IMR-90 (cell line): ENCODE measurements at regions not wholly inside any gene's neighbourhood (a gene's known extent, or its start where the extent isn't known, plus 50 kb on each side); places are given as distances from the start of the nearest gene placed in this dataset.

Experiments
- ATAC-seq: fragments of 200-7000 bp; cut with Tn5 transposase; 2 replicates; pipeline ENCODE4 v1.9.1; 2020; ENCODE audit warnings: low read depth, mild to moderate bottlenecking, moderate library complexity
- BruUV-seq: library from RNA; stranded (reverse); fragments of 400-500 nt; replicated peaks from 2 replicates; lab custom pipeline; 2021; lab: Mats Ljungman, UMichigan
- CTCF ChIA-PET: fragments of 300-600 bp; formaldehyde crosslinking; extraction: SDS; loops from one replicate; lab custom pipeline; 2021; ENCODE audit warnings: antibody characterized with exemption; lab: Yijun Ruan, JAX
- POLR2A ChIA-PET: fragments of 300-600 bp; sonication (Branson Sonifier 250); formaldehyde crosslinking; loops from one replicate; lab custom pipeline; 2022; ENCODE audit warnings: antibody characterized with exemption; ENCODE audit not compliant: unreplicated experiment; lab: Charles Lee
- DNase-seq: peaks from one replicate; pipeline ENCODE4 v3.0.0; 2013
- H2AFZ ChIP-seq: replicated peaks from 2 replicates; pipeline ENCODE3; 2013; ENCODE audit warnings: low read length, mild to moderate bottlenecking; ENCODE audit not compliant: poor library complexity
- H2AK5ac ChIP-seq: 2 replicates; pipeline ENCODE4 v1.6.1; 2013; ENCODE audit warnings: low read depth, low read length, inconsistent platforms
- H2AK9ac ChIP-seq: replicated peaks from 2 replicates; pipeline ENCODE3; 2013; ENCODE audit warnings: mild to moderate bottlenecking, low read depth, low read length, moderate library complexity; ENCODE audit not compliant: poor library complexity
- H2BK120ac ChIP-seq: 2 replicates; pipeline ENCODE4 v1.6.1; 2013; ENCODE audit warnings: low read depth, low read length, inconsistent platforms
- H2BK15ac ChIP-seq: 3 replicates; pipeline ENCODE4 v1.6.1; 2013; ENCODE audit warnings: low read depth, low read length, inconsistent platforms
- H2BK20ac ChIP-seq: 2 replicates; pipeline ENCODE4 v1.6.1; 2013; ENCODE audit warnings: low read depth, mild to moderate bottlenecking, inconsistent platforms, low read length, moderate library complexity
- H2BK5ac ChIP-seq: 2 replicates; pipeline ENCODE4 v1.6.1; 2013; ENCODE audit warnings: mild to moderate bottlenecking, low read depth, low read length, inconsistent platforms; ENCODE audit not compliant: poor library complexity, severe bottlenecking
- H3K14ac ChIP-seq: replicated peaks from 2 replicates; pipeline ENCODE4 v1.6.1; 2013; ENCODE audit warnings: low read depth, low read length, inconsistent platforms
- H3K18ac ChIP-seq: 2 replicates; pipeline ENCODE4 v1.6.1; 2013; ENCODE audit warnings: low read depth, low read length, control low read depth
- H3K23ac ChIP-seq: 2 replicates; pipeline ENCODE4 v1.6.1; 2013; ENCODE audit warnings: low read depth, low read length, inconsistent platforms
- H3K27ac ChIP-seq: 2 replicates; pipeline ENCODE4 v1.5.1; 2013; ENCODE audit warnings: mild to moderate bottlenecking, control low read depth, low read length; ENCODE audit not compliant: insufficient read depth
- H3K27me3 ChIP-seq: 2 replicates; pipeline ENCODE4 v1.6.1; 2013; ENCODE audit warnings: low read length; ENCODE audit not compliant: control insufficient read depth, insufficient read depth
- H3K36me3 ChIP-seq: 2 replicates; pipeline ENCODE4 v1.6.1; 2013; ENCODE audit warnings: low read length, mixed read lengths; ENCODE audit not compliant: control insufficient read depth, insufficient read depth
- H3K4ac ChIP-seq: 2 replicates; pipeline ENCODE4 v1.6.1; 2013; ENCODE audit warnings: low read depth, low read length, inconsistent platforms
- H3K4me1 ChIP-seq: 2 replicates; pipeline ENCODE4 v1.6.1; 2013; ENCODE audit warnings: low read length, mixed read lengths; ENCODE audit not compliant: control insufficient read depth, insufficient read depth
- H3K4me2 ChIP-seq: 2 replicates; pipeline ENCODE4 v1.6.1; 2013; ENCODE audit warnings: low read depth, mild to moderate bottlenecking, control low read depth, low read length, moderate library complexity
- H3K4me3 ChIP-seq: 2 replicates; pipeline ENCODE4 v1.5.1; 2013; ENCODE audit warnings: low read depth, mild to moderate bottlenecking, control low read depth, low read length, moderate library complexity; ENCODE audit not compliant: insufficient read depth
- H3K56ac ChIP-seq: 2 replicates; pipeline ENCODE4 v1.6.1; 2013; ENCODE audit warnings: low read length, inconsistent platforms; ENCODE audit not compliant: insufficient read depth; ENCODE audit errors: extremely low read depth
- H3K79me1 ChIP-seq, 2 experiments: 2 replicates each; pipeline ENCODE4 v1.6.1; 2013; ENCODE audit warnings: low read length in 2 of 2, inconsistent platforms in 1 of 2, low read depth in 1 of 2
- H3K9ac ChIP-seq: 2 replicates; pipeline ENCODE4 v1.6.1; 2013; ENCODE audit warnings: low read depth, low read length, control low read depth
- H3K9me1 ChIP-seq: 2 replicates; pipeline ENCODE4 v1.6.1; 2013; ENCODE audit warnings: low read length, inconsistent platforms; ENCODE audit not compliant: insufficient read depth
- H3K9me3 ChIP-seq: 2 replicates; pipeline ENCODE4 v1.6.1; 2013; ENCODE audit warnings: low read length; ENCODE audit not compliant: control insufficient read depth, insufficient read depth
- H4K20me1 ChIP-seq: 2 replicates; pipeline ENCODE4 v1.6.1; 2013; ENCODE audit warnings: low read length, inconsistent platforms; ENCODE audit not compliant: insufficient read depth
- H4K5ac ChIP-seq: 2 replicates; pipeline ENCODE4 v1.6.1; 2013; ENCODE audit warnings: mild to moderate bottlenecking, low read depth, low read length, control low read depth
- H4K8ac ChIP-seq, 2 experiments: 2 replicates each; pipeline ENCODE4 v1.6.1; 2013; ENCODE audit warnings: low read depth in 2 of 2, low read length in 2 of 2, control low read depth in 1 of 2, inconsistent platforms in 1 of 2
- H4K91ac ChIP-seq: 2 replicates; pipeline ENCODE4 v1.6.1; 2013; ENCODE audit warnings: low read depth, low read length, inconsistent platforms; ENCODE audit not compliant: insufficient read depth
- CEBPB ChIP-seq: IDR thresholded peaks from 2 replicates; pipeline ENCODE4 v1.6.1; 2012; ENCODE audit warnings: low read depth, low read length, improper control_type of control experiment
- FOS ChIP-seq: fragments of 150-350 bp; IDR thresholded peaks from 2 replicates; pipeline ENCODE4 v1.6.1; 2016; ENCODE audit warnings: low read depth, low read length
- RFX5 ChIP-seq: IDR thresholded peaks from 2 replicates; pipeline ENCODE4 v1.8.0; 2012; ENCODE audit warnings: low read depth, mild to moderate bottlenecking, low read length, moderate library complexity
- WGBS, 2 experiments: methylation state at CpG; one replicate each; pipeline versions ENCODE4 v1.1.5 to v1.1.7; 2013; ENCODE audit warnings: missing lambda C conversion rate in 2 of 2; ENCODE audit not compliant: insufficient read length in 1 of 2; ENCODE audit errors: extremely low coverage in 2 of 2; 5-methylcytosine and 5-hydroxymethylcytosine counted together
- dilution Hi-C: fragments of 300-500 bp; cut with HindIII; formaldehyde crosslinking; loops from one replicate; pipeline ENCODE4 v1.14.3; 2018; ENCODE audit warnings: low sequenced_read_pairs; ENCODE audit not compliant: unreplicated experiment
- in situ Hi-C: fragments of 300-500 bp; cut with MboI; formaldehyde crosslinking; loops from 3 replicates; pipeline ENCODE4 v1.14.3; 2019; ENCODE audit warnings: low sequenced_read_pairs, inconsistent platforms, mixed read lengths
- intact Hi-C: fragments of 100-400 bp; cut with micrococcal nuclease; formaldehyde crosslinking; loops from 2 replicates; pipeline ENCODE4 v1.10.0; 2022

DNA sequence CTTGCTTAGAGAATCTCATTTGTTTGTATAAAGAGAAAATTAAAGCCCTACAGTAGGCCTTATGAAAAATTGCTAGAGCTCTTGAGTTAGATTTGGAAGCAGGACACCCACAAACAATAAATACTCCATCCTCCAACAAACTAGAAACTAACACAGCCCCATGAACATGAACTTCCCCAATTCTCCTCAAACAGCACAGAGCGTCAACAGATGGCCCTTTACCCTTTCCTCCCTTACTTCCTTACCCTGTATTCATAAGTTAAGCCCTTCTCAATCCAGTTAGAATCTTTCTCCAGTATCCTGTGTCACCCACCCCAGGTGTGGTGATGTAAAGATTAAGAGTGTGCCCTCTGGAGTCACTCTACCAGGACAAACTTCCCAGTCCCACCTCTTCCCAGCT, 113.7 kb downstream of the UNC5CL start:
- ChIA-PET POLR2A (no interaction called here), CTCF (no interaction called here)
- H2BK15ac ChIP-seq = no peak overlapping the region
- no peak overlapping the region for H3K4me2 ChIP-seq
- WGBS, 2 experiments = no CpG with 5 or more reads among the region's 1 CpG
- H3K4ac ChIP-seq = no peak overlapping the region
- no peaks in the 10 kb centered on the region for H4K20me1 ChIP-seq
- in situ Hi-C loops = no loop called here
- H3K4me1 ChIP-seq = no peaks in the 10 kb centered on the region; the same call in 1 of the 2 replicates
- no TSS peak for BruUV-seq
- no peak overlapping the region for H4K8ac ChIP-seq
- H2BK20ac ChIP-seq = no peak overlapping the region
- no peaks in the 10 kb centered on the region for H3K36me3 ChIP-seq
- dilution Hi-C loops = no loop called here
- peaks cover 30% of the 10 kb centered on the region for H3K27me3 ChIP-seq
- H2BK5ac ChIP-seq = no peak overlapping the region
- no peak overlapping the region for H2BK120ac ChIP-seq
- no peak overlapping the region for H2AFZ ChIP-seq
- no peak overlapping the region for H3K9ac ChIP-seq
- no peaks in the 10 kb centered on the region for H3K9me3 ChIP-seq
- no peak for TF ChIP-seq FOS
- TF ChIP-seq CEBPB = no peak
- TF ChIP-seq RFX5 = no peak
- H3K27ac ChIP-seq = no peak overlapping the region
- ATAC-seq = no peak
- no peak for DNase-seq
- H3K56ac ChIP-seq = no peak overlapping the region
- H3K79me1 ChIP-seq = no peaks in the 10 kb centered on the region
- no peaks in the 10 kb centered on the region; the same call in 1 of the 2 replicates for H3K9me1 ChIP-seq
- no peak overlapping the region for H2AK9ac ChIP-seq
- no peak overlapping the region for H3K4me3 ChIP-seq
- no peak overlapping the region for H2AK5ac ChIP-seq
- H4K91ac ChIP-seq = no peak overlapping the region
- intact Hi-C loops = no loop called here
- H3K14ac ChIP-seq = no peak overlapping the region
- no peak overlapping the region for H3K18ac ChIP-seq
- H3K23ac ChIP-seq = no peak overlapping the region
- no peak overlapping the region for H4K5ac ChIP-seq
